Ovary (tissue), 3 donors: ENCODE measurements at regions not wholly inside any gene's neighbourhood (a gene's known extent, or its start where the extent isn't known, plus 50 kb on each side); places are given as distances from the start of the nearest gene placed in this dataset.

Source experiments
- EP300 ChIP-seq: sonication (generic); formaldehyde crosslinking; IDR thresholded peaks from one replicate; pipeline ENCODE4 v1.6.1; 2017; ENCODE audit warnings: antibody characterized with exemption
- POLR2A ChIP-seq: fragments of 450-650 bp; IDR thresholded peaks from one replicate; pipeline ENCODE4 v1.6.1; 2017; ENCODE audit warnings: antibody characterized with exemption, mild to moderate bottlenecking, moderate library complexity
- TF ChIP-seq, protein P1 (sequence below), 3 donors: fragments of 450-650 bp in 2 of 3; fragments of 200-600 bp in 1 of 3; IDR thresholded peaks; one replicate each; pipeline versions ENCODE4 v1.5.1 to v1.8.0; 2016 to 2022; ENCODE audit warnings: antibody characterized with exemption in 3 of 3, mild to moderate bottlenecking in 1 of 3
- donor health status: DM: no; HTN: no; CAD: no.

DNA sequence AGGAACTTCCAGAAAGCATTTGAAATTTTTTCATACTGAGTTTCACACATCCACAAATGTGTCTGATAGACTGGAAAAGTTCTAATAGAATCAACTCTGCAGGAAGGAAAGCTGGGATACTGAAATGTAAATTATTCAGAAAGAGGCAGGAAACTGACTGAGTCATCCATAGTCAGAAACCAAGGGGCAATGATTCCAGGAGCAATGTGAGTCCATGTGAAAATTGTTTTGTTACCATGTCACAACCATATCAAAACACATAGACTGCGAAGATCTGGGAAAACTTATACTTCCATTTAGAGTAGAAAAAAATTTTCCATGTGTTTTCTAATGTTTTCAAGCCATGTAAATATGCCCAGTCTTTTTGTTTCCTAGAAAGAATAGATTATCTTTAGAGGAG is 142.3 kb upstream of the TMPRSS15 start:
- TF ChIP-seq, protein P1, sequence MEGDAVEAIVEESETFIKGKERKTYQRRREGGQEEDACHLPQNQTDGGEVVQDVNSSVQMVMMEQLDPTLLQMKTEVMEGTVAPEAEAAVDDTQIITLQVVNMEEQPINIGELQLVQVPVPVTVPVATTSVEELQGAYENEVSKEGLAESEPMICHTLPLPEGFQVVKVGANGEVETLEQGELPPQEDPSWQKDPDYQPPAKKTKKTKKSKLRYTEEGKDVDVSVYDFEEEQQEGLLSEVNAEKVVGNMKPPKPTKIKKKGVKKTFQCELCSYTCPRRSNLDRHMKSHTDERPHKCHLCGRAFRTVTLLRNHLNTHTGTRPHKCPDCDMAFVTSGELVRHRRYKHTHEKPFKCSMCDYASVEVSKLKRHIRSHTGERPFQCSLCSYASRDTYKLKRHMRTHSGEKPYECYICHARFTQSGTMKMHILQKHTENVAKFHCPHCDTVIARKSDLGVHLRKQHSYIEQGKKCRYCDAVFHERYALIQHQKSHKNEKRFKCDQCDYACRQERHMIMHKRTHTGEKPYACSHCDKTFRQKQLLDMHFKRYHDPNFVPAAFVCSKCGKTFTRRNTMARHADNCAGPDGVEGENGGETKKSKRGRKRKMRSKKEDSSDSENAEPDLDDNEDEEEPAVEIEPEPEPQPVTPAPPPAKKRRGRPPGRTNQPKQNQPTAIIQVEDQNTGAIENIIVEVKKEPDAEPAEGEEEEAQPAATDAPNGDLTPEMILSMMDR (IDR thresholded peaks at IDR 0.05), result no peak
- TF ChIP-seq EP300 (no peak), POLR2A (no peak)
